ENCODE measurements at regions not wholly inside any gene's neighbourhood (a gene's known extent, or its start where the extent isn't known, plus 50 kb on each side); places are given as distances from the start of the nearest gene placed in this dataset.
A peak's percentile ranks its signal among the peaks of the same experiment; 100 is the strongest.

DNA sequence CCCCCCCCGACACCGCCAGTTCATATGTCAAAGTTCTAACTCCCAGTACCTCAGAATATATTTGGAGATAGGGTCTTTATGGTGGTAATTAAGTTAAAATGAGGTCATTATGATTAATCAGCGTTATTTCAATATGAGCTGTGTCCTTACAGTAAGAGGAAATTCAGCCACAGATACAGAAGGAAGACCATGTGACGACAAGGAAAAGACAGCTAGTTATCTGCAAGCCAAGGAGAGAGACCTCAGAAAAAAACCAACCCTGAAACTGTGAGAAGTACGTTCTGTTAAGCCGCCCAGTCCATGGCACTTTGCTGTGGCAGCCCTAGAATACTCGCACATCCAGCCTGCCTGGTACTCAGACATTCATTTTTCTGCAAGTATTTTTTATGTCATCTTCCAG lies 62.3 kb upstream of the ARL8B start:
- DNase-seq: no peak
- ATAC-seq: no peak

GRCh38 chr3:5061218-5061569 lies 60.9 kb upstream of the ARL8B start:
- DNase-seq (no peak), ATAC-seq (no peak)
- intact Hi-C loops (cut with DNase I): no loop called here

More for the DNA sequence above, 62.3 kb upstream of the ARL8B start:
- intact Hi-C loops (cut with DNase I): loop anchor here in 1 of 2 donors (5.0 to 10.0 kb wide), 2 partner anchors 235 to 402 kb away; no protein-coding TSS in a partner anchor

DNA sequence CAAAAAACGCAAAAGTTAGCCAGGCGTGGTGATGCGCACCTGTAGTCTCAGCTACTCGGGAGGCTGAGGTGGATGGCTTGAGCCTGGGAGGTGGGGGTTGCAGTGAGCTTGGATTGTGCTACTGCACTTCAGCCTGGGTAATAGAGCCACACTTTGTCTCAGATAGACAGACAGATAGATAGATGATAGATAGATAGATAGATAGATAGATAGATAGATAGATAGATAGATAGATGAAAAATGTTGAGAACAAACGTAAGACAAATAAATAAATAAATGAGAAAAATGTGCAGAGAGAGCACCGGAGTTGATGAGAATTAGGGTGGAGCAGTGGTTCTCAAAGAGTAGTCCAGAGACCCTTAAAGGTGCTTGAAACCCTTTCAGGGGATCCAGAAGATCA lies 58.4 kb upstream of the ARL8B start:
- intact Hi-C loops (cut with DNase I): no loop called here
- ATAC-seq (no peak), DNase-seq (no peak)

DNA sequence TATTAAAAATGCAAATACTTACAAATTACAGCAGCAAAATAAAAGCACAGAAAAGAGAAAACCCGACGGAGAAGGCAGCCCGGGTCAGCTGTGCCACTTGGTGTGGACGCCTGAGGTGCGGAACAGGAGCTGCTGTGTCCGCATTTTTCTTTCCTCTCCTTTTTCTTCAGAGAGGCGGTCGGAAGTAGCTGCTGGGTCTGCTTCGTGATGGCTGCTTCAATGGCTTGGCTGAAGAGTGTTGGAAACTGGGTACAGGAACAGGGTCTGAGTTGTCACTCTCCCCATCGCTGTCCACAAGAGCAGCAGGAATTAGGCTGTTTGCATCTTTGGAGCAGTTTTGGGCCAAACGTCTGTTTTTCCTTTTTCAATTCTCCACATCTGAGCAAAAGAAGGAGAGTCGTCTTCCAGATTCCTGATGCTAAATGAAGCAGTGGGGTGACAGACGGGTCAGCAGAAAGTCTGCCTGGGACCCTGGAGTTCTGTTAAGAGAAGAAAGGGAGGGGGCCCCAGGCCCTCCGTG lies 53.5 kb upstream of the ARL8B start:
- no peak for ATAC-seq
- no peak for DNase-seq
- intact Hi-C loops (cut with DNase I): no loop called here

- intact Hi-C loops (cut with DNase I): no loop called here
- DNase-seq (no peak), ATAC-seq (no peak)
These were observed 52.5 kb upstream of the ARL8B start for GRCh38 chr3:5069627-5070026.

- ATAC-seq: peak in 1 of 2 donors; percentile 91
These were observed 51.0 kb upstream of the ARL8B start for GRCh38 chr3:5071061-5071460.

DNA sequence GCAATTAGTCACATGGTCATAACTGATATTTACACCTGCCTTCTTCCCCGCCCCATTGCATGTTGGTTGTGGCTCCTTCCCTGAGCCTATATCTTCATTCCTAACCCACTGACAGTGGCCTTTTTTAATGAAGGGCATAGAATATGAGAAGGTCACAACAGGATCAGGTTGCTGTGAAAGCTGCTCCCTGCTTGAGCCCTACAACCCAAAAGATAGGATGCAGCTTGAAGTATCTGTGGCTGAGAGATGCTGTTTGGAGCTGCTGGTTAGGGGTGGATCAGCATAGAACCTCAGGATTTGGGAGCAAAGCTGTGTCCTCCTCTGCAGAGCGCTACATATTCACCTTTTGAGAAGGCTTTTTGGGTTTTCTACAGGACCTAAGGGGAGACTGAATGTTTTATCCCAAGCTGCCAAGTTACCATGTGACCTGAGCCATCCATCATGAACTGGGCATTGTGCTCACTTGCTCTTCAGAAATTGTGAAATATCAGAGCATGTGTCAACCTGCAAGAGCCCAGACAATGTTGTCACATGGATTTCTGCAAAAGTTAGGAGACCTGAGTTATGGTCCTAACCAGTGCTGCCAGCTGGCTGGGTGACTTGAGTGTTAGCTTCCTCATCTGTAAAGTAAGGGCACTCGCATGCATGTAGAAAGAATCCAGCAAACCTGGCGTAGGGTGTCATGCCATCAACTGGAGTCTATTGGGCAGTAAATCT lies 49.8 kb upstream of the ARL8B start:
- intact Hi-C loops (cut with DNase I): no loop called here
- peak in 1 of 2 donors; percentile 55 for ATAC-seq
- no peak for DNase-seq

More at GRCh38 chr3:5071061-5071460, 51.0 kb upstream of the ARL8B start:
- intact Hi-C loops (cut with DNase I): no loop called here
- DNase-seq: no peak

Measured in left cardiac atrium (tissue), 4 donors.